SK-N-SH (cell line): ENCODE measurements at regions not wholly inside any gene's neighbourhood (a gene's known extent, or its start where the extent isn't known, plus 50 kb on each side); places are given as distances from the start of the nearest gene placed in this dataset.

Experiments used
- CHD2 ChIP-seq: fragments of 150-350 bp; IDR thresholded peaks from 2 replicates; pipeline ENCODE4 v1.6.1; 2018; ENCODE audit warnings: low read length; ENCODE audit not compliant: partially characterized antibody
- CTCF ChIP-seq: fragments of 200-600 bp; sonication (generic); IDR thresholded peaks from 2 replicates; pipeline ENCODE4 v1.6.1; 2017; ENCODE audit warnings: antibody characterized with exemption, mild to moderate bottlenecking, moderate library complexity
- GATA2 ChIP-seq: sonication (generic); formaldehyde crosslinking; IDR thresholded peaks from 2 replicates; pipeline ENCODE4 v1.5.0; 2020; ENCODE audit warnings: mild to moderate bottlenecking, missing genetic modification reagents
- JUND ChIP-seq: IDR thresholded peaks from 2 replicates; pipeline ENCODE4 v1.4.0; 2012
- MAX ChIP-seq: IDR thresholded peaks from 2 replicates; pipeline ENCODE4 v1.4.0; 2012; ENCODE audit warnings: low read depth
- PBX3 ChIP-seq: IDR thresholded peaks from 2 replicates; pipeline ENCODE4; 2012
- POLR2AphosphoS5 ChIP-seq: IDR thresholded peaks from 2 replicates; pipeline ENCODE4 v1.6.1; 2012; ENCODE audit warnings: low read depth, low read length
- RAD21 ChIP-seq: IDR thresholded peaks from 2 replicates; pipeline ENCODE4 v1.6.1; 2012; ENCODE audit warnings: mild to moderate bottlenecking, low read length
- SIN3A ChIP-seq: IDR thresholded peaks from 2 replicates; pipeline ENCODE4 v1.6.1; 2012; ENCODE audit warnings: low read depth, mild to moderate bottlenecking, low read length, moderate library complexity, borderline replicate concordance
- TEAD4 ChIP-seq: IDR thresholded peaks from 2 replicates; pipeline ENCODE4 v1.4.0; 2012; ENCODE audit warnings: mild to moderate bottlenecking, borderline replicate concordance; ENCODE audit not compliant: insufficient read depth

GRCh38 chr11:69968396-69969347, 109.4 kb upstream of the ANO1 start:
- TF ChIP-seq SIN3A = no peak
- no peak for TF ChIP-seq PBX3
- TF ChIP-seq CHD2 = no peak
- TF ChIP-seq JUND = no peak
- no peak for TF ChIP-seq GATA2
- no peak for TF ChIP-seq TEAD4
- no peak for TF ChIP-seq POLR2AphosphoS5
- no peak for TF ChIP-seq MAX
- TF ChIP-seq CTCF = no peak
- no peak for TF ChIP-seq RAD21
